ENCODE measurements at regions not wholly inside any gene's neighbourhood (a gene's known extent, or its start where the extent isn't known, plus 50 kb on each side); places are given as distances from the start of the nearest gene placed in this dataset.

DNA sequence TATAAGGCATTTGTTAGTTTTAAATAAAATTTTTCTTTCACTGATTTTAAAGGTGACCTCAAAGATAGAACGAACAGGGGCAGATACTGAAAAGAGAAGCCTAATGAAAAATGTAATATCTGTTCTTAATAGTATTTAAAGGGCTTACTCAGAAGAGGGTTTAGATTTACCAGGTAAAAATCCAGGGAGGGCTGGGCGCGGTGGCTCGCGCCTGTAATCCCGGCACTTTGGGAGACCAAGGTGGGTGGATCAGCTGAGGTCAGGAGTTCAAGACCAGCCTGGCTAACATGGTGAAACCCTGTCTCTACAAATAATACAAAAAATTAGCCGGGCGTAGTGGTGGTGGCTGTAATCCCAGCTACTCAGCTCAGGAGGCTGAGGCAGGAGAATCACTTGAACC, 108.3 kb upstream of the CNTNAP2 start:
- no peak for DNase-seq (ENCODE audit: low read depth)
- H3K4me3 ChIP-seq (ENCODE audit: low read depth, low read length): no peak overlapping the region
- TF ChIP-seq CTCF (IDR thresholded peaks at IDR 0.05; ENCODE audit: insufficient read depth, low read length): no peak

- no peak for DNase-seq (ENCODE audit: low read depth)
- TF ChIP-seq CTCF (IDR thresholded peaks at IDR 0.05; ENCODE audit: insufficient read depth, low read length): no peak
- H3K4me3 ChIP-seq (ENCODE audit: low read depth, low read length): no peak overlapping the region
Measured at GRCh38 chr7:146004805-146005204, 111.8 kb upstream of the CNTNAP2 start.

DNA sequence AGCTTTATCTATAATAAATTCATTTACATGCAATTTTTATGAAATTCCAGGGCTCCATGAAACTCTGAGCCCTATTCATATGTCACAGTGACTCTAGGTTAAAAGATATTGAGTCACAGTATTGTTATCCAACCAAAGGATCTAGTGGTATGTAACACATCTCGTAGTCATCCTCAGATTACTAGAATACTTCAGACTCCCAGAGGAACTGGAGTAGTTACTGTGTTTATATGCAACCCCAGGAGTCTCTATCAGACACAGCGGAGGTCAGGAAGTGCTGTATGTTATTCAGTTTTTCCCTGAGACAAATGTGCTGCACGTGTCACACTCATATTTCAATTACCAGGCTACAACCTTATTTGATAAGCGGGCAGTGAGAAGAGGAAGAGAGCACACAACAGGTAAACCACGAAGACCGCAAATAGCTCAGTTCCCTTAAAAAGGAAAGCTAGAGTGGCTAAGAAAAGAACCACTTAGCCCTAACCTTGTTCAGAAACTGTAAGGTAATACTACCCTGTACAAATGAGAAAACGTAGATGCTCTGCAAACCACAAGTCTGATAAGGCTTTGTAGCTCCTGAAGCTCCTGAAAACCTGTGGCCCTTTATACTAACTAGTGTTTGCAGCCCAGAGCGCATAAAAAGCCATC, 114.0 kb upstream of the CNTNAP2 start:
- TF ChIP-seq CTCF (IDR thresholded peaks at IDR 0.05; ENCODE audit: insufficient read depth, low read length): no peak
- DNase-seq (ENCODE audit: low read depth): no peak
- no peak overlapping the region for H3K4me3 ChIP-seq (ENCODE audit: low read depth, low read length)

- H3K4me3 ChIP-seq (ENCODE audit: low read depth, low read length): no peak overlapping the region
- DNase-seq (ENCODE audit: low read depth): no peak
- TF ChIP-seq CTCF (IDR thresholded peaks at IDR 0.05; ENCODE audit: insufficient read depth, low read length): no peak
Measured at GRCh38 chr7:146002008-146002407, 114.6 kb upstream of the CNTNAP2 start.

GRCh38 chr7:146000882-146001281, 115.7 kb upstream of the CNTNAP2 start:
- no peak for DNase-seq (ENCODE audit: low read depth)
- no peak for TF ChIP-seq CTCF (IDR thresholded peaks at IDR 0.05; ENCODE audit: insufficient read depth, low read length)

DNA sequence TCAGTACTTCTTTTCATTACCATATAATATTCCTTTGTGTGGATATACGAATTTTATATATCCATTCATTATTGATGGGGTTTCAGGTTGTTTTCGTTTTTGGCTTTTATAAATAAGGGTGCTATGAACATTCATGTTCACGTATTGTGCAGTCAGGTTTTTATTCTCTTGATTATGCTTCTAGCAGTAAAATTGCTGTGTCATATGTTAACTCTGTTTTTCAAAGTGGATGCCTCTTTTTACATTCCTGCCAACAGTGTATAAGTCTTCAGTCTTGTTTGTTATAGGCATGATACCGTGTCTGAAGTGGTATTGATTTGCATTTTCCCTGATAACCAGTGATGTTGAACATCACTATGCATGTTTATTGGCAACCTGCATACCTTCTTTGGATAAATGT, 127.1 kb upstream of the CNTNAP2 start:
- DNase-seq (ENCODE audit: low read depth): no peak
- no peak for TF ChIP-seq CTCF (IDR thresholded peaks at IDR 0.05; ENCODE audit: insufficient read depth, low read length)
- H3K4me3 ChIP-seq (ENCODE audit: low read depth, low read length): no peak overlapping the region

More at GRCh38 chr7:146000882-146001281, 115.7 kb upstream of the CNTNAP2 start:
- no peak overlapping the region for H3K4me3 ChIP-seq (ENCODE audit: low read depth, low read length)
